IPS-NIHi7 (cell line): ENCODE measurements at regions not wholly inside any gene's neighbourhood (a gene's known extent, or its start where the extent isn't known, plus 50 kb on each side); places are given as distances from the start of the nearest gene placed in this dataset.

ENCODE experiments used
- DNase-seq: peaks from one replicate; pipeline ENCODE4 v3.0.0; 2012; ENCODE audit warnings: mixed read lengths; ENCODE audit errors: extremely low spot score

DNA sequence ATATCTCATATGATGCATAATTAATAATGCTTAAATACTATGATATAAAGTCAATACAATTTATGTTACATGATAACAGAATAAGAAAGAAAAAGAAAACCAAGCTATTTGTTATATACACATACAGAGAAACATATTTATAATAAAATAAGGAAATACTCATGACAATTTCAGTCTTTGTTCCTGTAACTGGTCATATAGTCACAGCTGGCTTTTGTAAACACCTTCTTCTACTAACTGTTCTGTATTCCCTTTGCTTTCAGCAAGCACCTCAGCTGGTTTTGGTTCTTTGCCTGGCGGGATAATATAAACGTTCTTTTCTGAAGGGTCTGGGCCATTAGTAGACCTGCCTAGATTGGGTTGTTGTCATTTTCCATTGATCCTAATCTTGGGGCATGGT is 158.5 kb downstream of the COPS8 start:
- no peak for DNase-seq

DNA sequence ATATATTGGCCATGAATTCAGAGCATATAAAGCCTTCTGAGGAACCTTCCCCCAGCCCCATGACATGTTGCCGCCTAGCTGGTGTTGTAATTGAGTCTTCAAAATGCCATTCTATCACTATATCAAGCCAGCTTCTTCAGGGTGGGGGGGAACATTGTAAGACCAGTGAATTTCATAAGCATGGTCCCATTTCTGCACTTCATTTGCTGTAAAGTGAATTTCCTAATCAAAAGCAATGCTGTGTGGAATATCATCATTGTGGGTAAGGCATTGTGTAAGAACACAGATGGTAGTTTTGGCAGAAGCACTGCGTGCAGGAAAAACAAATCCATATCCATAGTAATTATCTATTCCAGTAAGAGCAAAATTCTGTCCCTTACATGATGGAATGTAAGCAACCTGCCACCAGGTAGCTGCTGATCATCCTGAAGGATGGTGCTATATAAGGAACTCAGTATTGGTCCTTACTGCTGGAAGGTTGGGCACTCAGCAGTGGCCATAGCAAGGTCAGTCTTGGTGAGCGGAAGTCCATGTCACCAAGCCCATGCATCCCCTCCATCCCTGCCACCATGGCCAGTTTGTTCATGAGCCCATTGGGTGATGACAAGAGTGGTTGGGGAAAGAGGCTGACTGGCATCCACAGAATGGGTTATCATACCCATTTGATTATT is 159.4 kb downstream of the COPS8 start:
- no peak for DNase-seq

DNA sequence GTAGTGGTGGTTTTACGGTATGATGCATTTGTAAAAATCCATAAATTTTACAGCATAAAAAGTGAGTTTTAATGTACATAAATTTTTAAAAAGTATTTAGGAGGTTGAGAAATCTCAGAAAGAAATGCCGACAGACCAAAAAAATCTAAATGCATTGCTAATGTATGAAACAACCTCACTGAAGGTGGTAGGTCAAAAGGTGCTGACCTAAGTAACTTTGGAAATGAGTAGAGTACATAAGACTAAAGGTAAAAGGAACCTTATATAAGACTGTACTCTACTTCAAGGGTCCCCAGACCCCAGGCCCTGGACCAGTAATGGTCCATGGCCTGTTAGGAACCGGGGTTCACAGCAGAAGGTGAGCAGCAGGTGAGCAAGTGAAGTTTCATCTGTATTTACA is 163.4 kb downstream of the COL6A3 start:
- DNase-seq = no peak

DNA sequence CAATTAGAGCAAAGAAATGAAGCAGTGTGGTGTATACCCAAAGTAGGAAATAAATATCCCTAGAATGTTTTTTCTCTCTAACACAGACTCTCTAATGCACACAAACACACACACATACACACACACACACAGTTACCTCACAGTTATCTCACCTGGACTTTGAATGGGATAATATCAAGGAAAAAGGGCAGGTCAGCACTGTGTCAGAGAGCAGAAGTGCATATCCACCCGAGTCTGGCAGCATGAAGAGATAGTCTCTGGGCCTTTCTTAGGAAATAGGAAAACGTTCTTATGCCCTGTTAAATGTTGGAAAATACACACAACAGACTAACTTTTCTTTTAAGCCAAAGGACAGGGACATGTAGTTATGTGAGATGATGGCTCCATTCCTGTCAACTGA is 162.0 kb downstream of the COL6A3 start:
- no peak for DNase-seq

DNA sequence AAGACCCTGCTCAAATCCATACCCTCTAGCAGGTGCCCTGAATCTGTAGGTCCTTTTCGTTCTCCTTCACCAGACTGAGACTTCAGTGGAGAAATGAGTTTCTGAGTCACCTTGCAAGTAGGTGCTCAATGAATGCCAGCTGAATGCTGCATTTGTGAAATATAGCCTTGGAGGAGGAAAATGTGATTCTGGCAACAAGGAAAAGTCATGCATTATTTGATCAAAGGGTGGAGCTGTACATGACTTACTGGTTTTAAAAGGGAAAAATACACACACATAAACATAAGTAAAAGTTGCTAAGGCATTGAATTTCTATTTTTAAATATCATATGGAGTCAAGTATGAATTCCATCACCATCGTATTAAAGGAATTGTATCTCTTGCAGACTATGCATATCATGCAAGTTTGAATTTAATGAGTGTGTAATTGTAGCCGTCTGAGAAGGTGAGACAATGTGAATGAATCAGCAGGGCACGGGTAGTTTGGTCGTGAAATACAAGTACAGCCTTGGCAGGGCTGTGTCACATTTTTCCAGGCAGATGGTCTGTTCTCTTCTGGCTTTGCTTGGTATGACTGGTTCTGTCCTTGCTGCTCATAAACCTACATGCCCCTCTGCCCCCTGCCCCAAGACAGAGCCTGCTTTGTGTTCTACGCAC is 160.8 kb downstream of the COL6A3 start:
- DNase-seq = no peak

DNA sequence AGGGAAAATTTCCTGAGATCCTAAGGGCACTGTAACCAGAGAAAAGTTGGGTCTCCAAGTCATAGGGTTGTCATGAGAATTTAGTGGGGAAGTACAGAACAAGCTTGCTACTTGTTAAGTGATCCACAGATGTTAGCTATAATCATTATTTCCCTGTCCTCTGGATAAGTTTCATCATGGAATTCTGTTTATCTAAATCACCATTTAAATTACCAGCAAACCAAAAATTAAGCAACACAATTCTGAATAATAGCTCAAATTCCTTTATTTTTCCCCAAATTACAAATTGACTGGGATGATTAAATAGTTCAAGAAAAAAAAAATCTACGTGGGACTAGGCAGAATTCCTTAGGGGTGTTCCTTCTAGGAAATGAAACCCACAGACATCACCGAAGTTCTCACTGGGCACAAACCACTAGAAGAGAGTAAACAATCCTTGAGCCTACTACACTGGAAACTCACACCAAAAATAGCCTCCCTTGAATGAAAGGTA is 159.5 kb downstream of the COL6A3 start:
- DNase-seq = no peak

DNA sequence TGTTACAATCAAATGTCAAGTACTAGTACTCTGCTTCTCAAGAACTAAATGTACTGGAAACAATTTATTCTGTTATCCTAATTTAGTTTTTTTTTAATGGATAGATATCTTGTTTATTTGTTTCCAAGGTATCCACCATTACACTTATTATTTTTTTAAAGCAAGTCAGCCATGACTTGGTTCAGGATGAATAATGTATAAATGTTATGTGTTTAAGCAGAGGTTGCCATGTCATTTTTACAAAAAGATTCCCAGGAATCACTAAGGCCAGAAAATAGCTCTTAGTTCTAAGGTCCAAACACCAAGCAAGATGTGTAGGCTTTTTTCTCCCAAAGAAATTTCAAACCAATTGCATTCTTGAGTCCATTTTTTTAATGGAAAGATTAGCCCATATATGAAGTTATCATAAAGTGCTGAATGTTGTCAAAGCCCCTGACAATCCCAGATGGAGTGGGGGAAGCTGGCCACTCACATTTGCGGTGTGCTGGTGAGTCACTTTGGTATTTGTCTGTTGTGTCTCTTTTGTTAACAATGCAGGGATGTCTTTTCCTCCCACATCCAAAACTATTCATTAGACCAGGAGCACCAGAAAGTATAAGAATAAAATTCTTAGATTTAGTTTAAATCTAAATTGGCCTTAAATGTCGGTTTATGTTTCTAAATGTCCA is 158.9 kb downstream of the COL6A3 start:
- no peak for DNase-seq

DNA sequence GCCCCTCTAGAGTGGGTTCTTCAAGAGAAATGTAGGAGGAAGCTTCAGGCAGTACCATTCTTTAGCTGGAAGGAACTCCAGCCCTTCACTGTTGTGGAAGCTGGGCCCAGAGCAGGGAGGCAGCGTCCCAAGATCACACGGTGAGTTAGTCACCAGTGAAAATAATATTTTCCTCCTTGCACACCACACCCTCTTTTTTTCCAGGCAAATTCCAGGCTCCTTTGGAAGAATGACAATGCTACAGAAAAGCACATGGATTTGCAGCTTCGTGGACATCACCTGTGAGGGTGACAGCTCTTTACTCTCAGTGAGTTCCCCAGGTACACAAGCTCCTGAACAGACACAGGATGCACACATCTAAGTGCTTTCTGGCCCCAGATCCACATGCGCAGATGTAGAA is 157.1 kb downstream of the COL6A3 start:
- no peak for DNase-seq

DNA sequence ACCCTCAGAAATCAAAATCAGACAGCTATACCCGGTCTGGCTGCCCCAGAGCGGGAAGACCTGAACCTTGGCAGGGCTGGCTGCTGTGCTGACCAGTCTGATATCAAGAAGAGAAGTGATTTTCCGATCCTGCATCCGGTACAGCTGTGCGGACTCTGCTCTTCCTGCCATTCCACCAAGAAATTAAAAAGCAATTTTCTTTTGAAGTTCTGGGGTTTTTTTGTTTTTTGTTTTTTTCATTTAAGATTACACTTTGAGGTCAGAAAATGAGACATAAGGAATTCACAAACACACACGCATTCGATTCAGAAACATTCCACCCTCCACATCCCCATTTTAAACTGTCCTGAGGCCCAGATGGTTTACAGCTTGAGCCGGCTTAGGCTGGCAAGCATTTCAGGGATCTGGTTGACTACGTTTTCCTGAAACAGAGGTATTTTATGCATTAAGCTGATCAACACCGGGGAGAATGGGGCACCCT is 156.5 kb downstream of the COL6A3 start:
- DNase-seq = no peak

DNA sequence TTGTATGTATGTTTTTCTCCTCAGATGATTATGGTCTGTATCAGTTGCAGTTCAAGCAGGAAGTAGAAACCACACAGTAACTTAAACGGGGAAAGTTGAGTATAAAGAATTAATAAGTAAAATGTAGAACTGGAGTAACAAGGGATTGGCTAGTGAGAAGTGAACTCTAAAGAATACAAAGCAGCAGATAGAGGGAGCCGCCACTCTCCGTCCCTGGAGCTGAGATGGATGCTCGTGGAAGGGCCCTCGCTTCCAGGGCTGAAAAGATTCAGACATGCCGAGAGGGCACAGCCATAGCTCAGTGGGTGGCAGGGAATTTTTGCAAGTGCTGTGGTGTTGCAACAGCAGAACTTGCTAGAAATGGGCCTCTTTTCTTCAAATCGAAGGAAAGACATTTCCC is 155.8 kb downstream of the COL6A3 start:
- DNase-seq = peak; percentile 62

DNA sequence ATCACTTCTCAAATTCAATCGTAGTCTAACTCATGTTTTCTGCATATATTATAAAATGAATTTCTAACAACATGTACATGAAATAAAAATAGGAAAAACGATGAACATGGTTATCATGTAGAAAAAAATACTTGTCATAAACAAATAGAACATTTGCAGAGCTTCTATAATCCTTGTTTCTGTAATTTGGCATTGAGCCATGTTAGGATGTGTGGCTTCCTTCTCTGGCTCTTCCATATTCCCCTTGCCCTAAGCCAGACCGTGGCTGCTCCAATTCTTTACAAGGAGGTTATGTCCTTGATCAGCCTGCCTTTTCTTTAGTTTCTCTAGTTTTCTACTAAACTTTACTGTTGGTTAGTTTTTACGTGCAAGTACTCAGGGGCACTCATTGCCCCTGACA is 155.3 kb downstream of the COL6A3 start:
- no peak for DNase-seq

DNA sequence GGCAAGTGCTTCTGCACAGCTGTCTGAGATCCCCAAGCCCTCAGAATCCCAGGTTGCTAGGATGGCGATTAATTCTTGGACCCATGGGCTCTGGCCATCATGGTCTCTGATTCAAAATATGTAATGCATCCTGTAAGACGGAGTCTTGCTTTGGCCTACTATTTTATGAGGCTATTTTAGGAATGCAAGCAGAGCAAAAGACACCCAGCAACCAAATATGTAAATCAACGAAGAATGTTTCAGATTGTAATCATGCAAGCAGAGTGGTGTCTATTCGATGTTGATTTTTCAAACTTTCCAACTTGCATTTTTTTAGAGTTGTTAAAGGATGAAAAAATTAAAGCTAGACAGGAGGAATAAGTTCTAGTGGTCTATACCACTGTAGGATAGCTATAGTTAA is 154.8 kb downstream of the COL6A3 start:
- DNase-seq = no peak

DNA sequence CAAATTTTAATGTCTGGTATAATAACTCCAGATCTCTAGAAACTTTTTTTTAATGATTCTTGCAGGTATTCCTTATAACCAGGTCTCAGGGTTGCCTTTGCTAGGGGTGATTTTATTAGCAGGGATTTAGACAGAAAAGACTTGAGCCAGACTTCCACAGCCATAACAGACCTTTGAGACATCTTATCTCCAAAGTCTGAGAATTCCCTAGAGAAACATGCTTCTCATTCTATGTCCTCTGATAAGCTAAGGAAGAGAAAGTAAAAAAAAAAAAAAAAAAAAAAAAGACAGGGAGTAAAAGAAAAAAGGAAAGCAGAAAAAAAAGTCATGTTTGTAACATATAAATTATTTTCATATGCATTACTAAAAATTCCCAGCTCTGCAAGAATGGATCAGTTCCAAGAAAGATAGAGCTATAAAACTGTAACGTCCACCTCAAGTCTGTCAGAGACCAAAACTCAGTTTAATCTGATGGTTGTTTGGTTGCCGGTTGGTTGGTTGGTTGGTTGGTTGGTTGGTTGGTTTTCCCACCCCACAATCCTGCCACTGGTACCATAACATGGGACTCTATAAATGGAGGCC is 153.8 kb downstream of the COL6A3 start:
- no peak for DNase-seq

DNA sequence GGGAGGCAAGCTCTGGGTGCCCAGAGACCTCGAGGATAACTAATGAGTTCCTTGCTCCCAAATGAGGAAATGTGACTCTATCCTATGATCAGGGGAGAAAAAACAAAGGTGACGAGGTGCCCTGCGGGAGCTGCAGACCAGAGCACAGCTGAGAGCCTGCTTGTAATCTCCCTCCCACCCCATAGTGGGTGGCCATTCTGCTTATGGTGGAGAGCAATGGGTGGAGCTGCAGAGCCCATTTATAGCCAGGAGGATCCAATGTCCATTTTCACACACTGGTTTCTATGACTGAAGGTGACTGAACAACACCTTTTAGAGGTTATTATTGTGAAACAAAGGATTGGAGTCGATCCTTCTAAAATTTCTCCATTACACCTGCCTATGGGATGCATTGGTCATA is 153.3 kb downstream of the COL6A3 start:
- DNase-seq = no peak

DNA sequence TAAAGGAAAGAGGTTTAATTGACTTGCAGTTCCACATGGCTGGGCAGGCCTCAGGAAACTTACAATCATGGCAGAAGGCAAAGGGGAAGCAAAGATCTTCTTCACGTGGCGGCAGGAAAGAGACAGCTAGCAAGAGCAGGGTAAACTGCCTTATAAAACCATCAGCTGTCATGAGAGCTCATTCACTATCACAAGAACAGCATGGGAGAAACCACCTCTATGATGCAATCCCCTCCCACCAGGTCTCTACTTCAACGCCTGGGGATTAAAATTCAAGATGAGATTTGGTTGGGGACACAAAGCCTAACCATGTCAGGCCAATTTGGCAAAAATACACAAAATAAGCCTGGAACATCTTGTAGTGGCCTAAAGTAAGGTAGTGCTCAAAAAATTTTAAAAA is 152.6 kb downstream of the COL6A3 start:
- no peak for DNase-seq

DNA sequence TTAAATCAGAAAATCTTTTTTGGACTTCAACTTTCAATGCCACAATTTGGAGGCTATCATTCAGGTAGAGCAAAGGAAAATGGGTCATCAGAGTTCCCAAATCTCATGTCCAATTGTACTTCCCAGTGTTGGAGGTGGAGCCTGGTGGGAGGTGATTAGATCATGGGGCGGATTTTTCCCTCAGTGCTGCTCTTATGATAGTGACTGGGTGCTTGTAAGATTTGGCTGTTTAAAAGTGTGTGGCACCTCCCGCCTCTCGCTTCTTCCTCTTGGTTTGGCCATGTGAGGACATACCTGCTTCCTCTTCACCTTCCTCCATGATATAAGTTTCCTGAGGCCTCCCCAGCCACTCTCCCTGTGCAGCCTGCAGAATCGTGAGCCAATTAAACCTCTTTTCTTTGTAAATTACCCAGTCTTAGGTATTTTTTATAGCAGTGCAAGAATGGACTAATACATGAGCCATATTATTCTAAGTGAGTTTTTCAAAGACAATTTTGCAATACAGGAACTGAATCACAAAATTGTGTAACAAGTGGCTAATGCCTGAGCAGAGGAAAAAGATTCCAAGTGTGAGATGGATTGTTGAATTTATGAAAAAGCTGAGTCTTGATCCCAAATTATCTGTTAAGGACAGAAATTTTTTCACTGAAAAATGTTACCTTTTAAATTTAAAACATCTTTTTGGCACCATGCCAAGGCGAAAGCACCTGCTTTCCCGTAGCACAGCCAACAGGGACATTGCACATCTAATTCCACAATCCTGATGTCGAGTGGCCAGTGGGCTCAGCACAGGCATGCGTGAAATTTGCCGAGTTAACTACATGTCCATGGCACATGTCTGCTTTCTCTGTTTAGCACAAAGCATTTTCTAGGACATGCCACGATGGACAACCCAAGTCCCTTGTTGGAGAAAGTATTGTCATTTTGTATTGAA is 150.9 kb downstream of the COL6A3 start:
- no peak for DNase-seq

DNA sequence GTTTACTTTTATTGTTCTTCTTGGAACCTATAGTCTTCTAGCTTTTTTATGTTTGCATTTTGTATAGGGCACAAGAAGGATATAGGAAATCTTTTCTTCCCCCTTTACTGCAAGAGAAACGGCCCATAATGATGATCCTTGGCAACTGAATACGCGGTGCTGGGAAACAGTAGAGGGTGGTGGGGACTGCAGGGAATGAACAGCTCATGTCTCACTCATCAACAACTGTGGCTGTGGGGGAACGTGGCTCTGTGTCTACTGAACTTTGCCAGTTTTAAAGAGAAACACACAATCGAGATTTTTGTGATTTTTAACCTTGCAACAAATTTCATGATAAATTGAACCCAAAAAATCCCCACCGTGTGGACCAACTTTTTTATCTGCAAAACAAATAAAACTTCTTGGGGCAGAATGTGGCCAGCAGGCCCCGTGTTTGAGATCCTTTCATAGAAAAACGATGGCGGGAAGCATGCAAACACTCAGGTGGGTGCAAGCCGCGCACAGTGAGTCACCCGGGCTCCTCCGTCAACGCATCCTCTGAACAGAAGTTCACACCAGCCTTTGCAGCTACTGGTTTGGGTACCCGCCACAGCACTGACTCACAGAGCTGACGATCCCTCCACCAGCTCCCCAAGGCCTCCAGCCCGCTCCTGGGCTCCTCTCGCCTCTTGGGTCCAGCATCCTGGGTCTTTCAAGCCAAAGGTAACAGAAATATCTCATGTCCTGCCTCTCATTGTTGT is 149.3 kb downstream of the COL6A3 start:
- DNase-seq = no peak

DNA sequence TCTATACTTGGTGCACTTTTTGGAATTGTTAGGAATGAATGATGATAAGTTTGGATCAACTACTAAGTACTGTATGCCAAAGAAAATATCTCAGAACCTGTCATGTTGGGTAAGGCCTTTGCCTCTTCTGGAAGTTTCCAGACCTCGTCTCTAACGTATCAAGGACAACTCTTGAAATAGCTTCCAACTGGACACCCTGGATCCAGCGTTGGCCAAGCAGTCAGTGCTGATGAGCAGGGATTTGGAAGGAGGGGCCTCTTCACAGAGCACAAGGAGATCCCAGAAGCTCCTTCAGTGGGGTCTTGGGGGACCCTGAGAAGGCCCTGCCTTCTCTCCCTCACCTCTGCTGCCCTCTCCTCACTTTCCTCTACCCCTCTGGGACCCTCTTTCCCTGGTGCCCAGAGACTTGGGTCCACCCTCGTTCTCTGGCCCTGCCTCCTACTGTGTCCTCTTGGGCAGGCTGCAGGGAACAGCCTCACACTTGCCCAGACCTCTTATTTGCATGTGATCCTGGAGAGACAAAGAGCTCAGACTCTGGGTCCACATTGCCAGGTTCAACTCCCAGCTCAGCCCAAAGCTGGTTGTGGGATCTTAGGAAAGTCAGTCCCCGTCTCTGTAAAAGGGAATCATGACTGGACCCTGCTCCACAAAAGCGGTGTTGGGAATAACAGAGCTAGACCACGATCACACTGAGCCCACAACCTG is 145.8 kb downstream of the COL6A3 start:
- DNase-seq = no peak

DNA sequence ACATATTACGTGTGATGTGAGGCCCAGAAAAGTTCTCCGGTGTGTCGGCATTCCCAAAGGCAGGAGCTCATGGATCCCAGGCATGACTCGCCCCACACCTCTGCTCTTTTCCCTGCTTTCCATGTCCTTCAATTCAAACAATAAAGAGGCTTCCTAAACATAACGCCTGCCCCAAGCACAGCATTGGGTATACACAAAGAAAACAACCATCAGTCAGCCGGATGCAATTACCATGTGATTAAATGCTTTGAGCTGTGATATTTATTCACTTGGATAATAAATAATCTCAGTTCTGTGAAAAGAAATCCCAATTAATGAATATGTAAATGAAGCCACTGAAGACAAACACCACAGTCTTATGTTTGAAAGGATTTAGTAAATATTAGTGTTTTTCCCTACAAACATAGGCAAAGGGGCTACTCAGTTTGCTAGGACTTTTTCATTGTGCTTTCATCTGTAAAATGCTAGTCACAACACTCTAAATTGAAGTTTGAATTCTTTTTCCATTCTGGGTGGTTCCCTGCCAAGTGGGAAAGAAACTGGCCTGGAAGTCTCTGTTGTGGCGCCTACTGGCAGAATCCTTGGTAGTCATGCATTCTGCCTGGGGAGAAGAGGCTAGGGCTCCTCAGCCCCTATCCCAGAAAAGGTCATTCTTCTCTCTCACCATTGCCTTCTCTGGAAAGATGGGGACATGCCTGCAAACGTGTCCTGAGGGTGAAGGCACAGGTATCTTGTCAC is 144.7 kb downstream of the COL6A3 start:
- no peak for DNase-seq
